B cell (primary cell): ENCODE measurements at regions not wholly inside any gene's neighbourhood (a gene's known extent, or its start where the extent isn't known, plus 50 kb on each side); places are given as distances from the start of the nearest gene placed in this dataset.

Experiments
- EZH2 ChIP-seq: IDR thresholded peaks from 2 replicates; pipeline ENCODE4 v1.6.1; 2012; ENCODE audit warnings: borderline replicate concordance, low read depth, mild to moderate bottlenecking, moderate library complexity, low read length; ENCODE audit not compliant: insufficient read depth, poor library complexity, severe bottlenecking
- TF ChIP-seq, protein P1 (sequence below): fragments of 200-600 bp; IDR thresholded peaks from one replicate; pipeline ENCODE4 v1.8.0; 2022; ENCODE audit warnings: antibody characterized with exemption, mild to moderate bottlenecking

DNA sequence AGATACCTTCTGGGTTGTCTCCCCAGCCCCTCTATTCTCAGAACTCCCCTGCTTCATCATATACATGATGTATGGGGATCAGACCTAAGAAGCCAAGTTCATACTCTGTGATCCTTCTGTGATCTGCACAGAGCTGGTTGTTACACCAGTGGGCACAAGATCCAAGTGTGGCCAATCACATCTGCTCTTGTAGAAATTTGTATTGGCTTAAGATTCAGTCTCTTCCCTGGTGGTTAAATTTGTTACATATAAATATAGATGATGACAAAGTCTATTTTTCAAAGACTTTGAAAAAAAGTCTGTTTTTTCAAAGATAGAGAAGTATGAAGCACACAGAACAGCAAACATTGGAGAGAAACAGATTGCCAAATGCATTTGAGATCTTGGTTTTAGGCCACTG is 135.8 kb upstream of the FGGY start:
- TF ChIP-seq, protein P1, sequence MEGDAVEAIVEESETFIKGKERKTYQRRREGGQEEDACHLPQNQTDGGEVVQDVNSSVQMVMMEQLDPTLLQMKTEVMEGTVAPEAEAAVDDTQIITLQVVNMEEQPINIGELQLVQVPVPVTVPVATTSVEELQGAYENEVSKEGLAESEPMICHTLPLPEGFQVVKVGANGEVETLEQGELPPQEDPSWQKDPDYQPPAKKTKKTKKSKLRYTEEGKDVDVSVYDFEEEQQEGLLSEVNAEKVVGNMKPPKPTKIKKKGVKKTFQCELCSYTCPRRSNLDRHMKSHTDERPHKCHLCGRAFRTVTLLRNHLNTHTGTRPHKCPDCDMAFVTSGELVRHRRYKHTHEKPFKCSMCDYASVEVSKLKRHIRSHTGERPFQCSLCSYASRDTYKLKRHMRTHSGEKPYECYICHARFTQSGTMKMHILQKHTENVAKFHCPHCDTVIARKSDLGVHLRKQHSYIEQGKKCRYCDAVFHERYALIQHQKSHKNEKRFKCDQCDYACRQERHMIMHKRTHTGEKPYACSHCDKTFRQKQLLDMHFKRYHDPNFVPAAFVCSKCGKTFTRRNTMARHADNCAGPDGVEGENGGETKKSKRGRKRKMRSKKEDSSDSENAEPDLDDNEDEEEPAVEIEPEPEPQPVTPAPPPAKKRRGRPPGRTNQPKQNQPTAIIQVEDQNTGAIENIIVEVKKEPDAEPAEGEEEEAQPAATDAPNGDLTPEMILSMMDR = no peak
- no peak for TF ChIP-seq EZH2
